GDM1 (cell line): ENCODE measurements at regions not wholly inside any gene's neighbourhood (a gene's known extent, or its start where the extent isn't known, plus 50 kb on each side); places are given as distances from the start of the nearest gene placed in this dataset.
"Not testable (repeated sequence)": the region's sequence is repeated elsewhere in the genome, so short reads cannot be mapped to it uniquely, and the experiment has no call there.

Source experiments
- DNase-seq: peaks from one replicate; lab custom pipeline; 2025; lab: John Stamatoyannopoulos, UW

- no peak for DNase-seq
These were observed 196.5 kb downstream of the ZNF608 start for GRCh38 chr5:124549891-124550436.

- DNase-seq: no peak
These were observed 199.8 kb downstream of the ZNF608 start for GRCh38 chr5:124546643-124547042.

GRCh38 chr5:124544366-124545055, 201.9 kb downstream of the ZNF608 start:
- no peak for DNase-seq

- no peak for DNase-seq
These were observed 207.5 kb downstream of the ZNF608 start for GRCh38 chr5:124538931-124539330.

GRCh38 chr5:124538191-124538590, 208.2 kb downstream of the ZNF608 start:
- no peak for DNase-seq

- DNase-seq: no peak
These were observed 208.9 kb downstream of the ZNF608 start for GRCh38 chr5:124537522-124537921.

GRCh38 chr5:124537107-124537506, 209.3 kb downstream of the ZNF608 start:
- no peak for DNase-seq

GRCh38 chr5:124536333-124536732, 210.1 kb downstream of the ZNF608 start:
- no peak for DNase-seq

GRCh38 chr5:124530916-124531315, 215.5 kb downstream of the ZNF608 start:
- no peak for DNase-seq

- DNase-seq: no peak
These were observed 217.6 kb downstream of the ZNF608 start for GRCh38 chr5:124528838-124529237.

GRCh38 chr5:124527220-124527991, 219.0 kb downstream of the ZNF608 start:
- DNase-seq: no peak

- not testable (repeated sequence) for DNase-seq
These were observed 220.4 kb downstream of the ZNF608 start for GRCh38 chr5:124526079-124526478.

- no peak for DNase-seq
These were observed 221.7 kb downstream of the ZNF608 start for GRCh38 chr5:124524552-124525232.

GRCh38 chr5:124523897-124524296, 222.5 kb downstream of the ZNF608 start:
- DNase-seq: no peak

GRCh38 chr5:124522992-124523391, 223.4 kb downstream of the ZNF608 start:
- no peak for DNase-seq

GRCh38 chr5:124521461-124522230, 224.8 kb downstream of the ZNF608 start:
- no peak for DNase-seq

GRCh38 chr5:124519396-124519795, 227.0 kb downstream of the ZNF608 start:
- DNase-seq: no peak

- DNase-seq: no peak
These were observed 229.9 kb downstream of the ZNF608 start for GRCh38 chr5:124516567-124516966.

- DNase-seq: no peak
These were observed 230.8 kb downstream of the ZNF608 start for GRCh38 chr5:124515497-124516245.

GRCh38 chr5:124514956-124515355, 231.5 kb downstream of the ZNF608 start:
- no peak for DNase-seq
